ENCODE measurements at regions not wholly inside any gene's neighbourhood (a gene's known extent, or its start where the extent isn't known, plus 50 kb on each side); places are given as distances from the start of the nearest gene placed in this dataset.

GRCh38 chr2:176748662-176749061 lies 463.9 kb upstream of the HNRNPA3 start:
- H3K4me3 ChIP-seq = no peak overlapping the region
- TF ChIP-seq CTCF (IDR thresholded peaks at IDR 0.05) = no peak

GRCh38 chr2:176751314-176752227 lies 461.0 kb upstream of the HNRNPA3 start:
- TF ChIP-seq CTCF (IDR thresholded peaks at IDR 0.05) = no peak
- DNase-seq (ENCODE audit: low spot score) (no peak), ATAC-seq (ENCODE audit: insufficient number of reproducible peaks, low FRiP score, low read depth) (no peak)
- H3K4me3 ChIP-seq = no peak overlapping the region
- no peaks in the 10 kb centered on the region for H3K27me3 ChIP-seq (replicated peaks; ENCODE audit: insufficient read depth)
- H3K36me3 ChIP-seq = no peaks in the 10 kb centered on the region
- H3K4me1 ChIP-seq (ENCODE audit: control insufficient read depth in 1 of 2, low read depth in 2 of 2) = peaks cover 7 to 22% of the 10 kb centered on the region in 2 donors
- H3K9me3 ChIP-seq = no peaks in the 10 kb centered on the region
- no peak overlapping the region for H3K27ac ChIP-seq

More at GRCh38 chr2:176748662-176749061, 463.9 kb upstream of the HNRNPA3 start:
- H3K27ac ChIP-seq = no peak overlapping the region
- DNase-seq (ENCODE audit: low spot score) = no peak
- no peaks in the 10 kb centered on the region for H3K36me3 ChIP-seq
- no peaks in the 10 kb centered on the region for H3K9me3 ChIP-seq
- H3K27me3 ChIP-seq (replicated peaks; ENCODE audit: insufficient read depth) = no peaks in the 10 kb centered on the region
- ATAC-seq (ENCODE audit: insufficient number of reproducible peaks, low FRiP score, low read depth) = no peak
- H3K4me1 ChIP-seq (ENCODE audit: control insufficient read depth in 1 of 2, low read depth in 2 of 2) = peaks cover 3 to 17% of the 10 kb centered on the region in 2 donors

- no peak for DNase-seq (ENCODE audit: low spot score)
- no peak overlapping the region for H3K27ac ChIP-seq
Observed at GRCh38 chr2:176752295-176752694, 460.3 kb upstream of the HNRNPA3 start.

GRCh38 chr2:176753205-176753604 lies 459.4 kb upstream of the HNRNPA3 start:
- H3K27ac ChIP-seq = no peak overlapping the region
- ATAC-seq (ENCODE audit: insufficient number of reproducible peaks, low FRiP score, low read depth) = no peak

More at GRCh38 chr2:176752295-176752694, 460.3 kb upstream of the HNRNPA3 start:
- H3K27me3 ChIP-seq (replicated peaks; ENCODE audit: insufficient read depth) = no peaks in the 10 kb centered on the region
- no peak for TF ChIP-seq CTCF (IDR thresholded peaks at IDR 0.05)
- H3K4me1 ChIP-seq (ENCODE audit: control insufficient read depth in 1 of 2, low read depth in 2 of 2) = peaks cover 7 to 19% of the 10 kb centered on the region in 2 donors
- no peak overlapping the region for H3K4me3 ChIP-seq
- no peaks in the 10 kb centered on the region for H3K36me3 ChIP-seq
- ATAC-seq (ENCODE audit: insufficient number of reproducible peaks, low FRiP score, low read depth) = no peak
- H3K9me3 ChIP-seq = no peaks in the 10 kb centered on the region

More at GRCh38 chr2:176753205-176753604, 459.4 kb upstream of the HNRNPA3 start:
- Histone ChIP-seq H3K4me1 (ENCODE audit: control insufficient read depth in 1 of 2, low read depth in 2 of 2) (peaks cover 7 to 10% of the 10 kb centered on the region in 2 donors), H3K36me3 (no peaks in the 10 kb centered on the region), H3K27me3 (replicated peaks; ENCODE audit: insufficient read depth) (no peaks in the 10 kb centered on the region), H3K4me3 (no peak overlapping the region), H3K9me3 (no peaks in the 10 kb centered on the region)
- TF ChIP-seq CTCF (IDR thresholded peaks at IDR 0.05) = no peak
- DNase-seq (ENCODE audit: low spot score) = no peak

Measured in thoracic aorta (tissue), 2 donors.